GM13976 (cell line): ENCODE measurements at regions not wholly inside any gene's neighbourhood (a gene's known extent, or its start where the extent isn't known, plus 50 kb on each side); places are given as distances from the start of the nearest gene placed in this dataset.

Experiments
- DNase-seq: peaks from one replicate; pipeline ENCODE4 v3.0.0; 2012; ENCODE audit warnings: low spot score
- CTCF ChIP-seq: IDR thresholded peaks from 2 replicates; pipeline ENCODE4 v1.5.1; 2012; ENCODE audit warnings: borderline replicate concordance, mild to moderate bottlenecking; ENCODE audit not compliant: insufficient read depth; ENCODE audit errors: extremely low read depth, missing control alignments, control extremely low read depth
- in situ Hi-C: fragments of 300-500 bp; cut with MboI; formaldehyde crosslinking; loops from one replicate; pipeline ENCODE4 v1.12.0; 2022; ENCODE audit warnings: low sequenced_read_pairs, mixed read lengths, inconsistent platforms; ENCODE audit not compliant: unreplicated experiment

GRCh38 chr2:129458006-129458405 lies 521.5 kb upstream of the RAB6C start:
- no peak for DNase-seq
- in situ Hi-C loops: no loop called here
- TF ChIP-seq CTCF: no peak

- TF ChIP-seq CTCF: no peak
- DNase-seq: no peak
- in situ Hi-C loops: no loop called here
Observed at GRCh38 chr2:129458436-129458835, 521.0 kb upstream of the RAB6C start.

- no peak for TF ChIP-seq CTCF
- in situ Hi-C loops: no loop called here
Observed at GRCh38 chr2:129459200-129459876, 520.1 kb upstream of the RAB6C start.

GRCh38 chr2:129459881-129460280 lies 519.6 kb upstream of the RAB6C start:
- no peak for DNase-seq
- in situ Hi-C loops: no loop called here
- no peak for TF ChIP-seq CTCF

More at GRCh38 chr2:129459200-129459876, 520.1 kb upstream of the RAB6C start:
- DNase-seq: no peak

- in situ Hi-C loops: no loop called here
- DNase-seq: no peak
- no peak for TF ChIP-seq CTCF
Observed at GRCh38 chr2:129460299-129461198, 518.9 kb upstream of the RAB6C start.

- in situ Hi-C loops: no loop called here
- TF ChIP-seq CTCF: no peak
- DNase-seq: no peak
Observed at GRCh38 chr2:129462349-129462748, 517.1 kb upstream of the RAB6C start.
